Kidney epithelial cell (primary cell): ENCODE measurements at regions not wholly inside any gene's neighbourhood (a gene's known extent, or its start where the extent isn't known, plus 50 kb on each side); places are given as distances from the start of the nearest gene placed in this dataset.

Source experiments
- DNase-seq: peaks from one replicate; pipeline ENCODE4 v3.0.0-alpha.2; 2010; ENCODE audit warnings: low read depth
- H3K27me3 ChIP-seq: 2 replicates; pipeline ENCODE4 v1.6.0; 2011; ENCODE audit warnings: low read length; ENCODE audit not compliant: control insufficient read depth, insufficient read depth
- H3K36me3 ChIP-seq: 2 replicates; pipeline ENCODE4 v1.5.1; 2011; ENCODE audit warnings: low read length; ENCODE audit not compliant: control insufficient read depth, insufficient read depth
- H3K4me3 ChIP-seq: 2 replicates; pipeline ENCODE4 v1.5.1; 2011; ENCODE audit warnings: low read depth, mild to moderate bottlenecking, control low read depth, low read length
- CTCF ChIP-seq: IDR thresholded peaks from 2 replicates; pipeline ENCODE4 v1.5.1; 2011; ENCODE audit warnings: mild to moderate bottlenecking, moderate library complexity, low read length, control low read depth, inconsistent platforms; ENCODE audit not compliant: insufficient read depth, poor library complexity, severe bottlenecking

- Histone ChIP-seq H3K36me3 (no peaks in the 10 kb centered on the region), H3K27me3 (no peaks in the 10 kb centered on the region), H3K4me3 (no peak overlapping the region)
- no peak for TF ChIP-seq CTCF
- no peak for DNase-seq
These were observed 193.8 kb downstream of the CMPK2 start for GRCh38 chr2:6671913-6672312.

GRCh38 chr2:6674381-6674780 is 191.3 kb downstream of the CMPK2 start:
- no peak for TF ChIP-seq CTCF
- Histone ChIP-seq H3K36me3 (no peaks in the 10 kb centered on the region), H3K4me3 (no peak overlapping the region), H3K27me3 (no peaks in the 10 kb centered on the region)
- DNase-seq = no peak

GRCh38 chr2:6675791-6676190 is 189.9 kb downstream of the CMPK2 start:
- H3K36me3 ChIP-seq = no peaks in the 10 kb centered on the region
- no peak for TF ChIP-seq CTCF
- H3K4me3 ChIP-seq = no peak overlapping the region
- DNase-seq = no peak
- H3K27me3 ChIP-seq = no peaks in the 10 kb centered on the region

- H3K4me3 ChIP-seq = no peak overlapping the region
- TF ChIP-seq CTCF = no peak
- H3K36me3 ChIP-seq = no peaks in the 10 kb centered on the region
- H3K27me3 ChIP-seq = no peaks in the 10 kb centered on the region
- no peak for DNase-seq
These were observed 189.5 kb downstream of the CMPK2 start for GRCh38 chr2:6676241-6676640.

- Histone ChIP-seq H3K27me3 (no peaks in the 10 kb centered on the region), H3K36me3 (no peaks in the 10 kb centered on the region), H3K4me3 (no peak overlapping the region)
- TF ChIP-seq CTCF = no peak
- no peak for DNase-seq
These were observed 188.9 kb downstream of the CMPK2 start for GRCh38 chr2:6676776-6677175.

GRCh38 chr2:6679471-6679870 is 186.2 kb downstream of the CMPK2 start:
- Histone ChIP-seq H3K27me3 (no peaks in the 10 kb centered on the region), H3K36me3 (no peaks in the 10 kb centered on the region), H3K4me3 (no peak overlapping the region)
- no peak for TF ChIP-seq CTCF
- DNase-seq = no peak
